Gastrocnemius medialis (tissue), 4 donors: ENCODE measurements at regions not wholly inside any gene's neighbourhood (a gene's known extent, or its start where the extent isn't known, plus 50 kb on each side); places are given as distances from the start of the nearest gene placed in this dataset.

Experiments used
- CTCF ChIP-seq, 5 experiments: fragments of 450-650 bp in 3 of 5; fragments of 200-600 bp in 2 of 5; sonication (generic) in 2 of 5; IDR thresholded peaks in 4 of 5; conservative IDR thresholded peaks in 1 of 5; 1 replicate in 4 of 5; 2 replicates in 1 of 5; pipeline ENCODE4 v1.5.1; 2016 to 2019; ENCODE audit warnings: antibody characterized with exemption in 5 of 5, mild to moderate bottlenecking in 3 of 5, moderate library complexity in 3 of 5
- POLR2A ChIP-seq, 2 donors: fragments of 450-650 bp; IDR thresholded peaks; one replicate each; pipeline ENCODE4 v1.6.1; 2017; ENCODE audit warnings: antibody characterized with exemption in 2 of 2, mild to moderate bottlenecking in 2 of 2, moderate library complexity in 2 of 2

- TF ChIP-seq CTCF (IDR thresholded peaks at IDR 0.05 in 4 of 5, conservative IDR thresholded peaks at IDR 0.05 in 1 of 5) (no peak), POLR2A (IDR thresholded peaks at IDR 0.05) (no peak)
These were observed 70.3 kb upstream of the DSG1 start for GRCh38 chr18:31247574-31248199.
